H1 (cell line): ENCODE measurements at regions not wholly inside any gene's neighbourhood (a gene's known extent, or its start where the extent isn't known, plus 50 kb on each side); places are given as distances from the start of the nearest gene placed in this dataset.

Experiments
- CTCF ChIA-PET: fragments of 300-600 bp; sonication (Branson Sonifier 250); formaldehyde crosslinking; loops from one replicate; lab custom pipeline; 2021; ENCODE audit not compliant: partially characterized antibody; lab: Charles Lee
- POLR2A ChIA-PET: fragments of 300-600 bp; sonication (Branson Sonifier 250); formaldehyde crosslinking; loops from one replicate; lab custom pipeline; 2021; ENCODE audit warnings: inconsistent platforms; ENCODE audit not compliant: partially characterized antibody; lab: Charles Lee
- DNase-seq, 2 experiments: peaks; one replicate each; pipeline versions ENCODE4 v3.0.0 to v3.0.0-alpha.2; 2010 to 2022; ENCODE audit warnings: low spot score in 2 of 2, low read depth in 1 of 2, mixed read lengths in 1 of 2
- FAIRE-seq: peaks from 2 replicates; lab custom pipeline; 2011; peaks lifted over from hg19 to GRCh38; lab: Jason Lieb, UNC
- H2AFZ ChIP-seq: 2 replicates; pipeline ENCODE4 v1.8.1; 2012; ENCODE audit warnings: low read length, inconsistent platforms
- H2AK5ac ChIP-seq: 2 replicates; pipeline ENCODE4 v1.6.1; 2013; ENCODE audit warnings: low read depth, low read length
- H2BK120ac ChIP-seq: replicated peaks from 2 replicates; pipeline ENCODE3; 2013; ENCODE audit warnings: low read depth, low read length, inconsistent platforms
- H2BK12ac ChIP-seq: 2 replicates; pipeline ENCODE4 v1.6.1; 2013; ENCODE audit warnings: low read depth, low read length
- H2BK15ac ChIP-seq: 2 replicates; pipeline ENCODE4 v1.6.1; 2013; ENCODE audit warnings: low read length
- H2BK20ac ChIP-seq: 2 replicates; pipeline ENCODE4 v1.6.1; 2013; ENCODE audit warnings: low read length
- H2BK5ac ChIP-seq: 2 replicates; pipeline ENCODE4 v1.6.1; 2013; ENCODE audit warnings: low read depth, low read length
- H3K14ac ChIP-seq: 2 replicates; pipeline ENCODE4 v1.6.1; 2013; ENCODE audit warnings: inconsistent platforms; ENCODE audit not compliant: insufficient read length
- H3K18ac ChIP-seq: 2 replicates; pipeline ENCODE4 v1.6.1; 2013; ENCODE audit warnings: low read length; ENCODE audit errors: extremely low read depth
- H3K23ac ChIP-seq: 2 replicates; pipeline ENCODE4 v1.6.1; 2013; ENCODE audit warnings: inconsistent platforms; ENCODE audit not compliant: insufficient read length
- H3K23me2 ChIP-seq: 2 replicates; pipeline ENCODE4 v1.6.1; 2013; ENCODE audit warnings: low read depth, low read length
- H3K27ac ChIP-seq: 2 replicates; pipeline ENCODE4 v1.6.1; 2011; ENCODE audit warnings: low read depth, low read length, inconsistent platforms
- H3K27me3 ChIP-seq, 4 experiments: replicated peaks in 1 of 4; 1 replicate in 1 of 4; 2 replicates in 3 of 4; pipeline versions ENCODE4 v1.6.1 to v1.8.1; 2011 to 2013; ENCODE audit warnings: low read length in 3 of 4, mild to moderate bottlenecking in 3 of 4, inconsistent platforms in 2 of 4, mixed read lengths in 2 of 4, moderate library complexity in 1 of 4; ENCODE audit not compliant: control insufficient read depth in 3 of 4, insufficient read depth in 3 of 4; ENCODE audit errors: extremely low read depth in 1 of 4
- H3K36me3 ChIP-seq, 4 experiments: 2 replicates each; pipeline versions ENCODE4 v1.6.1 to v1.8.1; 2011 to 2013; ENCODE audit warnings: mild to moderate bottlenecking in 4 of 4, low read length in 3 of 4, moderate library complexity in 2 of 4, control low read depth in 1 of 4, inconsistent platforms in 1 of 4; ENCODE audit not compliant: insufficient read depth in 4 of 4, control insufficient read depth in 2 of 4
- H3K4ac ChIP-seq: replicated peaks from 2 replicates; pipeline ENCODE3; 2013; ENCODE audit warnings: low read length, low read depth, mixed read lengths, inconsistent platforms; ENCODE audit not compliant: insufficient read length
- H3K4me1 ChIP-seq, 4 experiments: replicated peaks in 1 of 4; 1 replicate in 1 of 4; 2 replicates in 3 of 4; pipeline versions ENCODE4 v1.6.1 to v1.8.1; 2011 to 2013; ENCODE audit warnings: low read length in 3 of 4, inconsistent platforms in 2 of 4, mixed read lengths in 1 of 4; ENCODE audit not compliant: insufficient read depth in 4 of 4, control insufficient read depth in 3 of 4
- H3K4me2 ChIP-seq, 2 experiments: 2 replicates each; pipeline versions ENCODE4 v1.6.1 to v1.8.1; 2011 to 2013; ENCODE audit warnings: low read depth in 2 of 2, low read length in 2 of 2, control low read depth in 1 of 2, inconsistent platforms in 1 of 2, mild to moderate bottlenecking in 1 of 2; ENCODE audit not compliant: insufficient read depth in 1 of 2
- H3K4me3 ChIP-seq, 4 experiments: fragments of 200-600, 300-600 bp in 1 of 4; sonication (generic), shearing (Covaris generic), sonication (Bioruptor Twin) in 1 of 4; 2 replicates each; pipeline versions ENCODE4 v1.5.1 to v1.8.1; 2011 to 2016; ENCODE audit warnings: low read length in 4 of 4, low read depth in 3 of 4, control low read depth in 2 of 4, inconsistent platforms in 2 of 4, mild to moderate bottlenecking in 2 of 4, mixed read lengths in 1 of 4, moderate library complexity in 1 of 4; ENCODE audit not compliant: insufficient read depth in 2 of 4; ENCODE audit errors: extremely low read depth in 1 of 4
- H3K56ac ChIP-seq: replicated peaks from 2 replicates; pipeline ENCODE3; 2013; ENCODE audit warnings: low read depth, mild to moderate bottlenecking, mixed read lengths, low read length, inconsistent platforms; ENCODE audit not compliant: insufficient read length
- H3K79me1 ChIP-seq: 2 replicates; pipeline ENCODE4 v1.6.1; 2013; ENCODE audit warnings: low read depth, low read length, control low read depth
- H3K79me2 ChIP-seq, 2 experiments: 2 replicates each; pipeline versions ENCODE4 v1.6.1 to v1.8.1; 2012 to 2013; ENCODE audit warnings: low read length in 2 of 2, mild to moderate bottlenecking in 2 of 2, inconsistent platforms in 1 of 2; ENCODE audit not compliant: insufficient read depth in 2 of 2, control insufficient read depth in 1 of 2
- H3K9ac ChIP-seq, 4 experiments: replicated peaks in 1 of 4; 1 replicate in 1 of 4; 2 replicates in 3 of 4; pipeline versions ENCODE4 v1.6.1 to v1.8.1; 2011 to 2013; ENCODE audit warnings: low read depth in 3 of 4, low read length in 3 of 4, control low read depth in 2 of 4, mild to moderate bottlenecking in 2 of 4, moderate library complexity in 2 of 4, inconsistent platforms in 1 of 4; ENCODE audit errors: extremely low read depth in 1 of 4
- H3K9me3 ChIP-seq, 2 experiments: 2 replicates each; pipeline versions ENCODE4 v1.6.1 to v1.8.1; 2012 to 2013; ENCODE audit warnings: mild to moderate bottlenecking in 2 of 2, moderate library complexity in 2 of 2, control low read depth in 1 of 2, inconsistent platforms in 1 of 2, low read depth in 1 of 2, low read length in 1 of 2, mixed read lengths in 1 of 2; ENCODE audit not compliant: insufficient read depth in 2 of 2
- H4K20me1 ChIP-seq, 2 experiments: replicated peaks in 1 of 2; 2 replicates each; pipeline versions ENCODE3 to v1.8.1; 2011 to 2013; ENCODE audit warnings: inconsistent platforms in 2 of 2, low read length in 2 of 2, mild to moderate bottlenecking in 1 of 2; ENCODE audit not compliant: insufficient read depth in 2 of 2, control insufficient read depth in 1 of 2
- H4K5ac ChIP-seq: 2 replicates; pipeline ENCODE4 v1.6.1; 2013; ENCODE audit warnings: low read length, low read depth, mixed read lengths, inconsistent platforms; ENCODE audit not compliant: insufficient read length
- H4K8ac ChIP-seq: 2 replicates; pipeline ENCODE4 v1.8.0; 2013; ENCODE audit warnings: mild to moderate bottlenecking, moderate library complexity, low read length, inconsistent platforms; ENCODE audit not compliant: insufficient read depth; ENCODE audit errors: extremely low read depth
- H4K91ac ChIP-seq: replicated peaks from 2 replicates; pipeline ENCODE3; 2013; ENCODE audit warnings: low read length, mixed read lengths, inconsistent platforms; ENCODE audit not compliant: insufficient read length
- CTBP2 ChIP-seq: IDR thresholded peaks from 2 replicates; pipeline ENCODE4 v1.7.0; 2011; ENCODE audit warnings: borderline replicate concordance, mild to moderate bottlenecking, moderate library complexity, mixed read lengths, low read length; ENCODE audit not compliant: insufficient read depth, insufficient read length
- POLR2AphosphoS5 ChIP-seq: IDR thresholded peaks from 2 replicates; pipeline ENCODE4 v1.6.1; 2011; ENCODE audit warnings: low read depth, low read length
- WGBS, 2 experiments: shearing (Covaris generic) in 1 of 2; methylation state at CpG; one replicate each; pipeline versions ENCODE4 v1.1.6 to v1.1.7; 2013 to 2015; ENCODE audit warnings: low lambda C conversion rate in 2 of 2, mixed read lengths in 2 of 2, inconsistent platforms in 1 of 2, low coverage in 1 of 2, missing lambda C conversion rate in 1 of 2; ENCODE audit not compliant: insufficient replicate concordance in 2 of 2, insufficient coverage in 1 of 2, insufficient read length in 1 of 2; ENCODE audit errors: extremely low coverage in 1 of 2, missing lambda C conversion rate in 1 of 2; 5-methylcytosine and 5-hydroxymethylcytosine counted together
- TF ChIP-seq, protein P1 (sequence below): IDR thresholded peaks from 2 replicates; pipeline ENCODE4 v1.6.1; 2011; ENCODE audit warnings: low read depth, mild to moderate bottlenecking, low read length; ENCODE audit not compliant: insufficient read depth

DNA sequence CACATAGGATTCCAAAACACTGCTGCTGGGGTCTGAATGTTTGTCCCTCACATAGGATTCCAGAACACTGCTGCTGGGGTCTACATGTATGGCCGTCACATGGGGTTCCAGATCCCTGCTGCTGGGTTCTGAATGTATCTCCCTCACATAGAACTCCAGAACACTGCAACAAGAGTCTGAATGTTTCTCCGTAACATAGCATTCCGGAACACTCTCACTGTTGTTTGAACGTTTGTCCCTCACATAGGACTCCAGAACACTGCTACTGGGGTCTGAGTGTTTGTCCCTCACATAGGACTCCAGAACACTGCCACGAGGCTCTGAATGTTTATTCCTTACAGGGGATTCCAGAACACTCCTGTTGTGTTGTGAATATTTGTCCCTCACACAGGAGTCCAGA, 216.8 kb downstream of the FOXD4L6 start:
- Histone ChIP-seq H3K4ac (no peak overlapping the region), H3K79me1 (no peaks in the 10 kb centered on the region), H3K27me3 (peaks cover 16 to 33% (median 20%) of the 10 kb centered on the region in 4 experiments; a peak in 6 of 7 replicates), H3K14ac (no peak overlapping the region), H3K79me2 (no peaks in the 10 kb centered on the region), H2BK12ac (no peak overlapping the region), H4K20me1 (no peaks in the 10 kb centered on the region), H2BK20ac (no peak overlapping the region), H3K27ac (no peak overlapping the region), H3K4me3 (no peak overlapping the region), H3K9ac (no peak overlapping the region), H4K8ac (no peak overlapping the region), H2BK5ac (no peak overlapping the region), H3K23ac (no peak overlapping the region), H3K36me3 (peaks cover 0 to 7% (median 0%) of the 10 kb centered on the region in 4 experiments; a peak in 1 of 8 replicates), H2BK15ac (no peak overlapping the region), H2AK5ac (no peak overlapping the region), H2BK120ac (no peak overlapping the region), H2AFZ (no peak overlapping the region), H3K18ac (no peak overlapping the region), H3K9me3 (peaks cover 96 to 100% of the 10 kb centered on the region in 2 experiments), H4K91ac (no peak overlapping the region), H3K4me2 (no peak overlapping the region), H3K56ac (no peak overlapping the region), H3K4me1 (no peaks in the 10 kb centered on the region), H3K23me2 (no peaks in the 10 kb centered on the region), H4K5ac (no peak overlapping the region)
- ChIA-PET CTCF (no interaction called here), POLR2A (no interaction called here)
- FAIRE-seq (no peak), DNase-seq (peak in 1 of 2 experiments; percentile 8)
- TF ChIP-seq CTBP2 (no peak), POLR2AphosphoS5 (no peak)
- TF ChIP-seq, protein P1, sequence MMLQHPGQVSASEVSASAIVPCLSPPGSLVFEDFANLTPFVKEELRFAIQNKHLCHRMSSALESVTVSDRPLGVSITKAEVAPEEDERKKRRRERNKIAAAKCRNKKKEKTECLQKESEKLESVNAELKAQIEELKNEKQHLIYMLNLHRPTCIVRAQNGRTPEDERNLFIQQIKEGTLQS = no peak
- 81% methylated on average over 5 of the region's 5 CpGs; no CpG with 5 or more reads in 1 of the 2 experiments for WGBS, 2 experiments
